22Rv1 (cell line): ENCODE measurements at regions not wholly inside any gene's neighbourhood (a gene's known extent, or its start where the extent isn't known, plus 50 kb on each side); places are given as distances from the start of the nearest gene placed in this dataset.

ENCODE experiments used
- ZFX ChIP-seq: fragments of 450-650 bp; IDR thresholded peaks from 2 replicates; pipeline ENCODE4 v1.6.1; 2017; ENCODE audit warnings: antibody characterized with exemption, borderline replicate concordance
- TF ChIP-seq, protein P1 (sequence below): fragments of 450-650 bp; IDR thresholded peaks from 2 replicates; pipeline ENCODE4 v1.5.1; 2017; ENCODE audit warnings: mild to moderate bottlenecking

DNA sequence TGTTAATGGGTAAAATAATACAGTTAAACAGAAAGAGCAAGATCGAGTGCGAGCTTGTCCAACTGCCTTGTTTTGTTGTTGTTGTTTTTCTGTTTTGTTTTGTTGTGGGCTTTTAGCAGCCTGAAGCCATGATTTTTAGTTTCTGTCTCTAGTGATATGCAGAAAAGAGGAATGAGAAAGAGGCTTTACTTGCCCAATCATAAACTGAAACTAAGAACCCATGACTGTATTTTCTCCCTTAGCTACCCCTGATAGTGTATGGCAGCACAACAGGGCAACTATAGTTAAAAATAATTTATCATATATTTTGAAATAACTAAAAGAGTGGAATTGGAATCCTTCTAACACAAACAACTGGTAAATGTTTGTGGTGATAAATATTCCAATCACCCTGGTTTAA lies 493.9 kb downstream of the GLRX3 start:
- TF ChIP-seq ZFX = no peak
- TF ChIP-seq, protein P1, sequence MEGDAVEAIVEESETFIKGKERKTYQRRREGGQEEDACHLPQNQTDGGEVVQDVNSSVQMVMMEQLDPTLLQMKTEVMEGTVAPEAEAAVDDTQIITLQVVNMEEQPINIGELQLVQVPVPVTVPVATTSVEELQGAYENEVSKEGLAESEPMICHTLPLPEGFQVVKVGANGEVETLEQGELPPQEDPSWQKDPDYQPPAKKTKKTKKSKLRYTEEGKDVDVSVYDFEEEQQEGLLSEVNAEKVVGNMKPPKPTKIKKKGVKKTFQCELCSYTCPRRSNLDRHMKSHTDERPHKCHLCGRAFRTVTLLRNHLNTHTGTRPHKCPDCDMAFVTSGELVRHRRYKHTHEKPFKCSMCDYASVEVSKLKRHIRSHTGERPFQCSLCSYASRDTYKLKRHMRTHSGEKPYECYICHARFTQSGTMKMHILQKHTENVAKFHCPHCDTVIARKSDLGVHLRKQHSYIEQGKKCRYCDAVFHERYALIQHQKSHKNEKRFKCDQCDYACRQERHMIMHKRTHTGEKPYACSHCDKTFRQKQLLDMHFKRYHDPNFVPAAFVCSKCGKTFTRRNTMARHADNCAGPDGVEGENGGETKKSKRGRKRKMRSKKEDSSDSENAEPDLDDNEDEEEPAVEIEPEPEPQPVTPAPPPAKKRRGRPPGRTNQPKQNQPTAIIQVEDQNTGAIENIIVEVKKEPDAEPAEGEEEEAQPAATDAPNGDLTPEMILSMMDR = no peak
